SK-N-SH treated with all-trans-retinoic acid at 6 μM for 48 hours (cell line): ENCODE measurements at regions not wholly inside any gene's neighbourhood (a gene's known extent, or its start where the extent isn't known, plus 50 kb on each side); places are given as distances from the start of the nearest gene placed in this dataset.

ENCODE experiments used
- ATAC-seq: fragments of 200-7000 bp; cut with Tn5 transposase; 3 replicates; pipeline ENCODE4 v1.9.1; 2020; ENCODE audit warnings: mild to moderate bottlenecking, moderate library complexity
- ARNTL ChIP-seq: fragments of 450-650 bp; formaldehyde crosslinking; IDR thresholded peaks from 2 replicates; pipeline ENCODE4 v1.5.0; 2020; ENCODE audit warnings: low read depth, mild to moderate bottlenecking, moderate library complexity, borderline replicate concordance
- BACH2 ChIP-seq: fragments of 250-450 bp; sonication (Bioruptor Pico); IDR thresholded peaks from 2 replicates; pipeline ENCODE4 v1.9.0; 2021; ENCODE audit warnings: mild to moderate bottlenecking, borderline replicate concordance
- CREB5 ChIP-seq: fragments of 250-450 bp; sonication (Bioruptor Pico); IDR thresholded peaks from 2 replicates; pipeline ENCODE4 v1.5.1; 2020; ENCODE audit warnings: low read depth, mild to moderate bottlenecking, moderate library complexity
- CSDC2 ChIP-seq: fragments of 250-450 bp; sonication (Bioruptor Pico); IDR thresholded peaks from 2 replicates; pipeline ENCODE4 v1.5.0; 2020; ENCODE audit warnings: mild to moderate bottlenecking, moderate library complexity
- CSRNP3 ChIP-seq: fragments of 250-450 bp; sonication (Bioruptor Pico); IDR thresholded peaks from 2 replicates; pipeline ENCODE4 v1.5.1; 2021; ENCODE audit warnings: mild to moderate bottlenecking, moderate library complexity
- ESRRG ChIP-seq: fragments of 250-450 bp; sonication (Bioruptor Pico); IDR thresholded peaks from 2 replicates; pipeline ENCODE4 v1.6.1; 2021; ENCODE audit warnings: mild to moderate bottlenecking
- GLIS3 ChIP-seq: fragments of 250-450 bp; sonication (Bioruptor Pico); IDR thresholded peaks from 2 replicates; pipeline ENCODE4 v1.5.0; 2020; ENCODE audit warnings: mild to moderate bottlenecking, moderate library complexity
- ISL1 ChIP-seq: fragments of 250-450 bp; sonication (Bioruptor Pico); IDR thresholded peaks from 2 replicates; pipeline ENCODE4 v2.1.2; 2022; ENCODE audit warnings: mild to moderate bottlenecking, moderate library complexity
- OSR1 ChIP-seq: fragments of 250-450 bp; sonication (Bioruptor Pico); IDR thresholded peaks from 2 replicates; pipeline ENCODE4 v1.8.0; 2022; ENCODE audit warnings: moderate library complexity, mild to moderate bottlenecking, inconsistent platforms
- PATZ1 ChIP-seq: fragments of 250-450 bp; sonication (Bioruptor Pico); IDR thresholded peaks from 2 replicates; pipeline ENCODE4 v1.8.0; 2020; ENCODE audit warnings: mild to moderate bottlenecking, moderate library complexity, borderline replicate concordance
- POU6F1 ChIP-seq: fragments of 250-450 bp; sonication (Bioruptor Pico); IDR thresholded peaks from 2 replicates; pipeline ENCODE4 v1.8.0; 2021; ENCODE audit warnings: low read depth, mild to moderate bottlenecking, moderate library complexity, borderline replicate concordance
- PPARA ChIP-seq: fragments of 250-450 bp; sonication (Bioruptor Pico); IDR thresholded peaks from 2 replicates; pipeline ENCODE4 v1.5.0; 2020; ENCODE audit warnings: mild to moderate bottlenecking, borderline replicate concordance
- RARB ChIP-seq: fragments of 250-450 bp; sonication (Bioruptor Pico); IDR thresholded peaks from 2 replicates; pipeline ENCODE4 v1.8.0; 2021; ENCODE audit warnings: mild to moderate bottlenecking, moderate library complexity
- SNAI2 ChIP-seq: fragments of 250-450 bp; sonication (Bioruptor Pico); IDR thresholded peaks from 2 replicates; pipeline ENCODE4 v1.5.0; 2020; ENCODE audit warnings: mild to moderate bottlenecking, moderate library complexity
- TCF4 ChIP-seq: fragments of 250-450 bp; sonication (Bioruptor Pico); IDR thresholded peaks from 2 replicates; pipeline ENCODE4 v1.8.0; 2021; ENCODE audit warnings: mild to moderate bottlenecking, moderate library complexity, borderline replicate concordance
- TOX ChIP-seq: fragments of 250-450 bp; sonication (Bioruptor Pico); IDR thresholded peaks from 2 replicates; pipeline ENCODE4 v1.8.0; 2021; ENCODE audit warnings: mild to moderate bottlenecking, moderate library complexity, borderline replicate concordance
- TSHZ2 ChIP-seq: fragments of 250-450 bp; sonication (Bioruptor Pico); IDR thresholded peaks from 2 replicates; pipeline ENCODE4 v1.5.0; 2020; ENCODE audit warnings: mild to moderate bottlenecking, moderate library complexity
- ZC3H10 ChIP-seq: fragments of 250-450 bp; sonication (Bioruptor Pico); IDR thresholded peaks from 2 replicates; pipeline ENCODE4 v1.5.1; 2021; ENCODE audit warnings: mild to moderate bottlenecking, moderate library complexity
- ZFP3 ChIP-seq: fragments of 250-450 bp; sonication (Bioruptor Pico); IDR thresholded peaks from 2 replicates; pipeline ENCODE4 v1.5.0; 2020; ENCODE audit warnings: mild to moderate bottlenecking, moderate library complexity
- ZFP30 ChIP-seq: fragments of 450-650 bp; formaldehyde crosslinking; IDR thresholded peaks from 2 replicates; pipeline ENCODE4 v1.5.0; 2022; ENCODE audit warnings: mild to moderate bottlenecking, moderate library complexity
- ZNF565 ChIP-seq: fragments of 450-650 bp; formaldehyde crosslinking; conservative IDR thresholded peaks from 2 replicates; pipeline ENCODE4 v1.5.0; 2020; ENCODE audit warnings: low read depth, mild to moderate bottlenecking, moderate library complexity
- ZNF70 ChIP-seq: fragments of 450-650 bp; formaldehyde crosslinking; IDR thresholded peaks from 2 replicates; pipeline ENCODE4 v1.5.0; 2020; ENCODE audit warnings: mild to moderate bottlenecking, moderate library complexity
- ZNF8 ChIP-seq: fragments of 450-650 bp; formaldehyde crosslinking; IDR thresholded peaks from 2 replicates; pipeline ENCODE4 v1.5.0; 2020; ENCODE audit warnings: mild to moderate bottlenecking, moderate library complexity

GRCh38 chr1:148383966-148384365 is 99.1 kb downstream of the PPIAL4G start (continued):
- TF ChIP-seq TSHZ2 (CRISPR knock-in tag) (no peak), CSDC2 (no peak)

GRCh38 chr1:148379697-148380096 is 103.4 kb downstream of the PPIAL4G start:
- no peak for ATAC-seq
- TF ChIP-seq ZFP3 (CRISPR knock-in tag) (no peak), ZNF565 (no peak), CREB5 (CRISPR knock-in tag) (no peak), ZNF8 (CRISPR knock-in tag) (no peak), TSHZ2 (CRISPR knock-in tag) (no peak), BACH2 (CRISPR knock-in tag) (no peak), GLIS3 (no peak), CSRNP3 (CRISPR knock-in tag) (no peak), TOX (CRISPR knock-in tag) (no peak), ZC3H10 (CRISPR knock-in tag) (no peak), PPARA (no peak), TCF4 (CRISPR knock-in tag) (no peak), PATZ1 (no peak), RARB (CRISPR knock-in tag) (no peak), POU6F1 (CRISPR knock-in tag) (no peak), ZFP30 (CRISPR knock-in tag) (no peak), ZNF70 (CRISPR knock-in tag) (no peak), ARNTL (no peak)

- no peak for ATAC-seq
- TF ChIP-seq SNAI2 (CRISPR knock-in tag) (no peak), OSR1 (CRISPR knock-in tag) (no peak), ZFP30 (CRISPR knock-in tag) (no peak), ZNF70 (CRISPR knock-in tag) (no peak), ISL1 (CRISPR knock-in tag) (no peak), PPARA (no peak), ZNF8 (CRISPR knock-in tag) (no peak), CSDC2 (no peak), ESRRG (CRISPR knock-in tag) (no peak), CSRNP3 (CRISPR knock-in tag) (no peak), ZFP3 (CRISPR knock-in tag) (no peak), POU6F1 (CRISPR knock-in tag) (no peak), ZNF565 (no peak), TCF4 (CRISPR knock-in tag) (no peak)
These were observed 104.0 kb downstream of the PPIAL4G start for GRCh38 chr1:148379170-148379500.
